Panc1 (cell line): ENCODE measurements at regions not wholly inside any gene's neighbourhood (a gene's known extent, or its start where the extent isn't known, plus 50 kb on each side); places are given as distances from the start of the nearest gene placed in this dataset.

Experiments
- ATAC-seq: fragments of 200-7000 bp; cut with Tn5 transposase; 2 replicates; pipeline ENCODE4 v1.9.1; 2020; ENCODE audit warnings: mild to moderate bottlenecking, moderate library complexity
- BruUV-seq: library from RNA; stranded (reverse); fragments of 400-500 nt; replicated peaks from 2 replicates; lab custom pipeline; 2021; lab: Mats Ljungman, UMichigan
- CTCF ChIA-PET: fragments of 300-600 bp; sonication (Branson Sonifier 250); formaldehyde crosslinking; loops from one replicate; lab custom pipeline; 2022; ENCODE audit warnings: antibody characterized with exemption; lab: Charles Lee
- POLR2A ChIA-PET: fragments of 300-600 bp; sonication (Branson Sonifier 250); formaldehyde crosslinking; loops from one replicate; lab custom pipeline; 2022; ENCODE audit warnings: antibody characterized with exemption; lab: Charles Lee
- DNase-seq: peaks from one replicate; pipeline ENCODE4 v3.0.0-alpha.2; 2010; ENCODE audit warnings: low read depth, low spot score
- H3K27ac ChIP-seq: 2 replicates; pipeline ENCODE4 v1.5.1; 2011; ENCODE audit warnings: mild to moderate bottlenecking, low read length, inconsistent platforms
- H3K27me3 ChIP-seq: fragments of 200-500 bp; sonication (Bioruptor generic); 2 replicates; pipeline ENCODE4 v1.6.0; 2014; ENCODE audit warnings: low read length, inconsistent platforms; ENCODE audit not compliant: control insufficient read depth, insufficient read depth
- H3K36me3 ChIP-seq: fragments of 200-500 bp; sonication (Bioruptor generic); 2 replicates; pipeline ENCODE4 v1.5.1; 2014; ENCODE audit warnings: inconsistent platforms, mild to moderate bottlenecking, low read length, moderate library complexity; ENCODE audit not compliant: control insufficient read depth, insufficient read depth
- H3K4me1 ChIP-seq: 2 replicates; pipeline ENCODE4 v1.5.1; 2011; ENCODE audit warnings: inconsistent platforms, mild to moderate bottlenecking, low read length, moderate library complexity; ENCODE audit not compliant: control insufficient read depth, insufficient read depth
- H3K4me3 ChIP-seq, 2 experiments: 2 replicates each; pipeline ENCODE4 v1.5.1; 2011 to 2012; ENCODE audit warnings: low read depth in 2 of 2, low read length in 2 of 2, mild to moderate bottlenecking in 2 of 2, inconsistent platforms in 1 of 2, moderate library complexity in 1 of 2
- H3K9me3 ChIP-seq: fragments of 200-500 bp; sonication (Bioruptor generic); 2 replicates; pipeline ENCODE4 v1.5.1; 2014; ENCODE audit warnings: low read depth, mild to moderate bottlenecking, inconsistent platforms, low read length, moderate library complexity; ENCODE audit not compliant: control insufficient read depth, insufficient read depth
- POLR2AphosphoS5 ChIP-seq: IDR thresholded peaks from 2 replicates; pipeline ENCODE4 v1.6.1; 2012; ENCODE audit warnings: mild to moderate bottlenecking, low read depth, low read length, moderate library complexity
- SIN3A ChIP-seq: IDR thresholded peaks from 2 replicates; pipeline ENCODE4 v1.6.1; 2012; ENCODE audit warnings: low read depth, mild to moderate bottlenecking, low read length, moderate library complexity, borderline replicate concordance; ENCODE audit not compliant: insufficient read depth
- TCF7L2 ChIP-seq: IDR thresholded peaks from 2 replicates; pipeline ENCODE4 v1.6.1; 2011; ENCODE audit warnings: mild to moderate bottlenecking, low read depth, low read length, inconsistent platforms
- in situ Hi-C: cut with HindIII; loops from 2 replicates; pipeline ENCODE4 v1.10.0; 2016; ENCODE audit warnings: low sequenced_read_pairs, low pct_unique_long_range_greater_than_20kb
- intact Hi-C: fragments of 100-400 bp; cut with micrococcal nuclease; formaldehyde crosslinking; loops from one replicate; pipeline ENCODE4 v1.10.0; 2022; ENCODE audit not compliant: unreplicated experiment
- TF ChIP-seq, protein P1 (sequence below): fragments of 450-650 bp; IDR thresholded peaks from 2 replicates; pipeline ENCODE4 v1.5.1; 2017; ENCODE audit warnings: mild to moderate bottlenecking
- TF ChIP-seq, protein P2 (sequence below), 2 experiments: IDR thresholded peaks; 2 replicates each; pipeline ENCODE4 v1.6.1; 2011 to 2012; ENCODE audit warnings: low read depth in 2 of 2, control low read depth in 1 of 2, low read length in 1 of 2, mild to moderate bottlenecking in 1 of 2, moderate library complexity in 1 of 2; ENCODE audit not compliant: insufficient read depth in 1 of 2

- ATAC-seq (no peak), DNase-seq (no peak)
- Histone ChIP-seq H3K27ac (no peak overlapping the region), H3K4me3 (no peak overlapping the region), H3K27me3 (peaks cover 2% of the 10 kb centered on the region; the same call in 1 of the 2 replicates), H3K36me3 (no peaks in the 10 kb centered on the region), H3K9me3 (no peaks in the 10 kb centered on the region), H3K4me1 (no peaks in the 10 kb centered on the region)
- intact Hi-C loops: no loop called here
- CTCF ChIA-PET: no interaction called here
- TF ChIP-seq POLR2AphosphoS5: no peak
- TF ChIP-seq, protein P1, sequence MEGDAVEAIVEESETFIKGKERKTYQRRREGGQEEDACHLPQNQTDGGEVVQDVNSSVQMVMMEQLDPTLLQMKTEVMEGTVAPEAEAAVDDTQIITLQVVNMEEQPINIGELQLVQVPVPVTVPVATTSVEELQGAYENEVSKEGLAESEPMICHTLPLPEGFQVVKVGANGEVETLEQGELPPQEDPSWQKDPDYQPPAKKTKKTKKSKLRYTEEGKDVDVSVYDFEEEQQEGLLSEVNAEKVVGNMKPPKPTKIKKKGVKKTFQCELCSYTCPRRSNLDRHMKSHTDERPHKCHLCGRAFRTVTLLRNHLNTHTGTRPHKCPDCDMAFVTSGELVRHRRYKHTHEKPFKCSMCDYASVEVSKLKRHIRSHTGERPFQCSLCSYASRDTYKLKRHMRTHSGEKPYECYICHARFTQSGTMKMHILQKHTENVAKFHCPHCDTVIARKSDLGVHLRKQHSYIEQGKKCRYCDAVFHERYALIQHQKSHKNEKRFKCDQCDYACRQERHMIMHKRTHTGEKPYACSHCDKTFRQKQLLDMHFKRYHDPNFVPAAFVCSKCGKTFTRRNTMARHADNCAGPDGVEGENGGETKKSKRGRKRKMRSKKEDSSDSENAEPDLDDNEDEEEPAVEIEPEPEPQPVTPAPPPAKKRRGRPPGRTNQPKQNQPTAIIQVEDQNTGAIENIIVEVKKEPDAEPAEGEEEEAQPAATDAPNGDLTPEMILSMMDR: no peak
- TF ChIP-seq, protein P2, sequence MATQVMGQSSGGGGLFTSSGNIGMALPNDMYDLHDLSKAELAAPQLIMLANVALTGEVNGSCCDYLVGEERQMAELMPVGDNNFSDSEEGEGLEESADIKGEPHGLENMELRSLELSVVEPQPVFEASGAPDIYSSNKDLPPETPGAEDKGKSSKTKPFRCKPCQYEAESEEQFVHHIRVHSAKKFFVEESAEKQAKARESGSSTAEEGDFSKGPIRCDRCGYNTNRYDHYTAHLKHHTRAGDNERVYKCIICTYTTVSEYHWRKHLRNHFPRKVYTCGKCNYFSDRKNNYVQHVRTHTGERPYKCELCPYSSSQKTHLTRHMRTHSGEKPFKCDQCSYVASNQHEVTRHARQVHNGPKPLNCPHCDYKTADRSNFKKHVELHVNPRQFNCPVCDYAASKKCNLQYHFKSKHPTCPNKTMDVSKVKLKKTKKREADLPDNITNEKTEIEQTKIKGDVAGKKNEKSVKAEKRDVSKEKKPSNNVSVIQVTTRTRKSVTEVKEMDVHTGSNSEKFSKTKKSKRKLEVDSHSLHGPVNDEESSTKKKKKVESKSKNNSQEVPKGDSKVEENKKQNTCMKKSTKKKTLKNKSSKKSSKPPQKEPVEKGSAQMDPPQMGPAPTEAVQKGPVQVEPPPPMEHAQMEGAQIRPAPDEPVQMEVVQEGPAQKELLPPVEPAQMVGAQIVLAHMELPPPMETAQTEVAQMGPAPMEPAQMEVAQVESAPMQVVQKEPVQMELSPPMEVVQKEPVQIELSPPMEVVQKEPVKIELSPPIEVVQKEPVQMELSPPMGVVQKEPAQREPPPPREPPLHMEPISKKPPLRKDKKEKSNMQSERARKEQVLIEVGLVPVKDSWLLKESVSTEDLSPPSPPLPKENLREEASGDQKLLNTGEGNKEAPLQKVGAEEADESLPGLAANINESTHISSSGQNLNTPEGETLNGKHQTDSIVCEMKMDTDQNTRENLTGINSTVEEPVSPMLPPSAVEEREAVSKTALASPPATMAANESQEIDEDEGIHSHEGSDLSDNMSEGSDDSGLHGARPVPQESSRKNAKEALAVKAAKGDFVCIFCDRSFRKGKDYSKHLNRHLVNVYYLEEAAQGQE (IDR thresholded peaks at IDR 0.05; ENCODE audit: insufficient read depth in 1 of 2, low read depth in 2 of 2, low read length in 1 of 2): no peak
- no peak for TF ChIP-seq TCF7L2
- no TSS peak for BruUV-seq
- in situ Hi-C loops: no loop called here
- POLR2A ChIA-PET: no interaction called here
Measured at GRCh38 chr6:163780994-163781393, 366.5 kb downstream of the QKI start.

GRCh38 chr6:163779727-163780284 lies 365.3 kb downstream of the QKI start:
- DNase-seq (no peak), ATAC-seq (no peak)
- H3K4me1 ChIP-seq: no peaks in the 10 kb centered on the region
- H3K36me3 ChIP-seq: no peaks in the 10 kb centered on the region
- intact Hi-C loops (no loop called here), in situ Hi-C loops (no loop called here)
- BruUV-seq: no TSS peak
- no peak overlapping the region for H3K27ac ChIP-seq
- H3K27me3 ChIP-seq: peaks cover 2% of the 10 kb centered on the region; the same call in 1 of the 2 replicates
- CTCF ChIA-PET: no interaction called here
- POLR2A ChIA-PET: no interaction called here
- TF ChIP-seq TCF7L2 (no peak), POLR2AphosphoS5 (no peak), SIN3A (no peak)
- TF ChIP-seq, protein P2 (IDR thresholded peaks at IDR 0.05; ENCODE audit: insufficient read depth in 1 of 2, low read depth in 2 of 2, low read length in 1 of 2): no peak
- TF ChIP-seq, protein P1: no peak
- no peaks in the 10 kb centered on the region for H3K9me3 ChIP-seq
- H3K4me3 ChIP-seq: no peak overlapping the region
